SK-N-SH (cell line): ENCODE measurements at regions not wholly inside any gene's neighbourhood (a gene's known extent, or its start where the extent isn't known, plus 50 kb on each side); places are given as distances from the start of the nearest gene placed in this dataset.

Source experiments
- CTCF ChIA-PET: fragments of 300-600, 350-600 bp; formaldehyde crosslinking; extraction: SDS; loops from one replicate; lab custom pipeline; 2021; lab: Yijun Ruan, JAX
- POLR2A ChIA-PET: fragments of 350-600 bp; sonication (Branson Sonifier 250); formaldehyde crosslinking; extraction: SDS; loops from one replicate; lab custom pipeline; 2020; ENCODE audit warnings: antibody characterized with exemption, inconsistent platforms; lab: Yijun Ruan, JAX
- DNase-seq: peaks from one replicate; pipeline ENCODE4 v3.0.0; 2012
- H2AFZ ChIP-seq: fragments of 200-600 bp; sonication (generic); 2 replicates; pipeline ENCODE4 v1.8.1; 2016; ENCODE audit warnings: antibody characterized with exemption, mild to moderate bottlenecking, low read depth
- H3F3A ChIP-seq: fragments of 200-600 bp; sonication (generic); replicated peaks from 2 replicates; pipeline ENCODE3; 2016; ENCODE audit warnings: antibody characterized with exemption, mild to moderate bottlenecking; ENCODE audit not compliant: insufficient read depth
- H3K27ac ChIP-seq, 2 experiments: fragments of 200-500 bp in 1 of 2; fragments of 200-600 bp in 1 of 2; sonication (Bioruptor generic) in 1 of 2; sonication (generic), shearing (Covaris generic) in 1 of 2; 2 replicates each; pipeline versions ENCODE4 v1.5.1 to v1.6.1; 2014 to 2016; ENCODE audit warnings: low read depth in 2 of 2, inconsistent platforms in 1 of 2, low read length in 1 of 2, mild to moderate bottlenecking in 1 of 2, mixed read lengths in 1 of 2
- H3K27me3 ChIP-seq: fragments of 200-600 bp; sonication (generic), shearing (Covaris generic); 2 replicates; pipeline ENCODE4 v1.6.1; 2016; ENCODE audit warnings: mixed run types; ENCODE audit not compliant: insufficient read depth
- H3K36me3 ChIP-seq, 2 experiments: fragments of 200-500 bp in 1 of 2; fragments of 200-600 bp in 1 of 2; sonication (Bioruptor generic) in 1 of 2; sonication (generic) in 1 of 2; replicated peaks in 1 of 2; 2 replicates each; pipeline versions ENCODE3 to v1.5.1; 2014 to 2016; ENCODE audit warnings: low read length in 1 of 2, mild to moderate bottlenecking in 1 of 2; ENCODE audit not compliant: insufficient read depth in 2 of 2, control insufficient read depth in 1 of 2
- H3K4me1 ChIP-seq, 2 experiments: fragments of 200-500 bp in 1 of 2; fragments of 200-600 bp in 1 of 2; sonication (Bioruptor generic) in 1 of 2; sonication (generic), shearing (Covaris generic) in 1 of 2; 2 replicates each; pipeline versions ENCODE4 v1.5.1 to v1.6.1; 2014 to 2016; ENCODE audit warnings: low read depth in 1 of 2, low read length in 1 of 2, mixed run types in 1 of 2; ENCODE audit not compliant: insufficient read depth in 2 of 2, control insufficient read depth in 1 of 2
- H3K4me2 ChIP-seq: fragments of 200-600 bp; sonication (generic), shearing (Covaris generic); 2 replicates; pipeline ENCODE4 v1.6.1; 2017; ENCODE audit warnings: mixed run types
- H3K4me3 ChIP-seq, 2 experiments: fragments of 200-500 bp in 1 of 2; fragments of 200-600 bp in 1 of 2; sonication (Bioruptor generic) in 1 of 2; sonication (generic), shearing (Covaris generic) in 1 of 2; 2 replicates each; pipeline versions ENCODE4 v1.5.1 to v1.8.1; 2014 to 2016; ENCODE audit warnings: low read depth in 2 of 2, inconsistent platforms in 1 of 2, low read length in 1 of 2, mild to moderate bottlenecking in 1 of 2, mixed read lengths in 1 of 2, moderate library complexity in 1 of 2
- H3K79me2 ChIP-seq: fragments of 200-600 bp; sonication (generic); 2 replicates; pipeline ENCODE4 v1.8.1; 2017; ENCODE audit warnings: mild to moderate bottlenecking; ENCODE audit not compliant: insufficient read depth
- H3K9ac ChIP-seq: fragments of 200-600 bp; sonication (generic); 2 replicates; pipeline ENCODE4 v1.6.1; 2017; ENCODE audit warnings: mixed run types
- H3K9me2 ChIP-seq: fragments of 200-600 bp; sonication (generic); 2 replicates; pipeline ENCODE4 v1.6.1; 2017; ENCODE audit warnings: mixed run types
- H3K9me3 ChIP-seq: fragments of 200-600 bp; sonication (generic); 2 replicates; pipeline ENCODE4 v1.6.1; 2017; ENCODE audit warnings: mixed run types, mild to moderate bottlenecking, moderate library complexity
- H4K20me1 ChIP-seq: fragments of 200-600 bp; sonication (generic); 2 replicates; pipeline ENCODE4 v1.6.1; 2017; ENCODE audit warnings: mild to moderate bottlenecking, mixed run types; ENCODE audit not compliant: insufficient read depth
- ELF1 ChIP-seq: IDR thresholded peaks from 2 replicates; pipeline ENCODE4 v1.4.0; 2012
- FOXJ3 ChIP-seq: sonication (generic); formaldehyde crosslinking; IDR thresholded peaks from 2 replicates; pipeline ENCODE4 v1.5.1; 2020; ENCODE audit warnings: mild to moderate bottlenecking, missing genetic modification reagents
- FOXM1 ChIP-seq: IDR thresholded peaks from 2 replicates; pipeline ENCODE4 v1.4.0; 2012; ENCODE audit warnings: low read depth, mild to moderate bottlenecking
- GABPA ChIP-seq: IDR thresholded peaks from 2 replicates; pipeline ENCODE4 v1.4.0; 2012; ENCODE audit warnings: low read depth, mild to moderate bottlenecking
- IRF3 ChIP-seq: fragments of 150-350 bp; IDR thresholded peaks from 2 replicates; pipeline ENCODE4 v1.6.1; 2016; ENCODE audit warnings: mild to moderate bottlenecking, low read depth, low read length
- JUND ChIP-seq: IDR thresholded peaks from 2 replicates; pipeline ENCODE4 v1.4.0; 2012
- MXI1 ChIP-seq: IDR thresholded peaks from 2 replicates; pipeline ENCODE4 v1.6.1; 2012; ENCODE audit warnings: mild to moderate bottlenecking, low read depth, low read length, improper control_type of control experiment
- NFIC ChIP-seq: IDR thresholded peaks from 2 replicates; pipeline ENCODE4 v1.4.0; 2012; ENCODE audit warnings: borderline replicate concordance
- SIN3A ChIP-seq: IDR thresholded peaks from 2 replicates; pipeline ENCODE4 v1.6.1; 2012; ENCODE audit warnings: low read depth, mild to moderate bottlenecking, low read length, moderate library complexity, borderline replicate concordance
- SMC3 ChIP-seq: IDR thresholded peaks from 2 replicates; pipeline ENCODE4 v1.6.1; 2012; ENCODE audit warnings: low read depth, low read length, improper control_type of control experiment
- TCF12 ChIP-seq: IDR thresholded peaks from 2 replicates; pipeline ENCODE4 v1.4.0; 2012
- TEAD4 ChIP-seq: IDR thresholded peaks from 2 replicates; pipeline ENCODE4 v1.4.0; 2012; ENCODE audit warnings: mild to moderate bottlenecking, borderline replicate concordance; ENCODE audit not compliant: insufficient read depth
- USF2 ChIP-seq: fragments of 150-350 bp; IDR thresholded peaks from 2 replicates; pipeline ENCODE4 v1.6.1; 2017; ENCODE audit warnings: antibody characterized with exemption, low read length, low read depth, borderline replicate concordance
- YY1 ChIP-seq: IDR thresholded peaks from 2 replicates; pipeline ENCODE4 v1.4.0; 2012; ENCODE audit warnings: low read depth, mild to moderate bottlenecking
- WGBS: methylation state at CpG from one replicate; pipeline ENCODE4 v1.1.6; 2017; ENCODE audit warnings: low lambda C conversion rate; 5-methylcytosine and 5-hydroxymethylcytosine counted together
- TF ChIP-seq, protein P1 (sequence below): IDR thresholded peaks from 2 replicates; pipeline ENCODE4 v1.6.1; 2012; ENCODE audit warnings: mild to moderate bottlenecking, low read depth, low read length, moderate library complexity
- TF ChIP-seq, protein P2 (sequence below): IDR thresholded peaks from 2 replicates; pipeline ENCODE4 v1.4.0; 2012; ENCODE audit warnings: low read depth

GRCh38 chr4:166293556-166293955 is 420.5 kb downstream of the TLL1 start:
- H4K20me1 ChIP-seq: no peaks in the 10 kb centered on the region
- 0 out of 2 replicates have a peak overlapping the region, but pooled peaks have one; percentile 50 for H2AFZ ChIP-seq
- H3K9me2 ChIP-seq: no peaks in the 10 kb centered on the region
- H3K79me2 ChIP-seq: no peaks in the 10 kb centered on the region
- WGBS: 2% methylated on average over 2 of the region's 2 CpGs
- H3K9me3 ChIP-seq: no peaks in the 10 kb centered on the region
- no peak overlapping the region for H3K9ac ChIP-seq
- no peaks in the 10 kb centered on the region for H3K27me3 ChIP-seq
- H3K36me3 ChIP-seq: no peaks in the 10 kb centered on the region
- H3F3A ChIP-seq: no peaks in the 10 kb centered on the region
- DNase-seq: no peak
- no peak for TF ChIP-seq FOXJ3 (CRISPR knock-in tag)
- TF ChIP-seq SMC3: no peak
- TF ChIP-seq, protein P1, sequence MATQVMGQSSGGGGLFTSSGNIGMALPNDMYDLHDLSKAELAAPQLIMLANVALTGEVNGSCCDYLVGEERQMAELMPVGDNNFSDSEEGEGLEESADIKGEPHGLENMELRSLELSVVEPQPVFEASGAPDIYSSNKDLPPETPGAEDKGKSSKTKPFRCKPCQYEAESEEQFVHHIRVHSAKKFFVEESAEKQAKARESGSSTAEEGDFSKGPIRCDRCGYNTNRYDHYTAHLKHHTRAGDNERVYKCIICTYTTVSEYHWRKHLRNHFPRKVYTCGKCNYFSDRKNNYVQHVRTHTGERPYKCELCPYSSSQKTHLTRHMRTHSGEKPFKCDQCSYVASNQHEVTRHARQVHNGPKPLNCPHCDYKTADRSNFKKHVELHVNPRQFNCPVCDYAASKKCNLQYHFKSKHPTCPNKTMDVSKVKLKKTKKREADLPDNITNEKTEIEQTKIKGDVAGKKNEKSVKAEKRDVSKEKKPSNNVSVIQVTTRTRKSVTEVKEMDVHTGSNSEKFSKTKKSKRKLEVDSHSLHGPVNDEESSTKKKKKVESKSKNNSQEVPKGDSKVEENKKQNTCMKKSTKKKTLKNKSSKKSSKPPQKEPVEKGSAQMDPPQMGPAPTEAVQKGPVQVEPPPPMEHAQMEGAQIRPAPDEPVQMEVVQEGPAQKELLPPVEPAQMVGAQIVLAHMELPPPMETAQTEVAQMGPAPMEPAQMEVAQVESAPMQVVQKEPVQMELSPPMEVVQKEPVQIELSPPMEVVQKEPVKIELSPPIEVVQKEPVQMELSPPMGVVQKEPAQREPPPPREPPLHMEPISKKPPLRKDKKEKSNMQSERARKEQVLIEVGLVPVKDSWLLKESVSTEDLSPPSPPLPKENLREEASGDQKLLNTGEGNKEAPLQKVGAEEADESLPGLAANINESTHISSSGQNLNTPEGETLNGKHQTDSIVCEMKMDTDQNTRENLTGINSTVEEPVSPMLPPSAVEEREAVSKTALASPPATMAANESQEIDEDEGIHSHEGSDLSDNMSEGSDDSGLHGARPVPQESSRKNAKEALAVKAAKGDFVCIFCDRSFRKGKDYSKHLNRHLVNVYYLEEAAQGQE: no peak
- TF ChIP-seq ELF1: no peak
- 0 out of 2 replicates have a peak, but pooled peaks have one; percentile 6 for TF ChIP-seq JUND
- no peak for TF ChIP-seq USF2
- TF ChIP-seq, all 33 proteins: peak for 1
- CTCF ChIA-PET: no interaction called here
- Histone ChIP-seq H3K4me2 (no peak overlapping the region), H3K27ac (no peak overlapping the region), H3K4me3 (no peak overlapping the region), H3K4me1 (no peaks in the 10 kb centered on the region)
- POLR2A ChIA-PET: no interaction called here

- Histone ChIP-seq H3K4me3 (no peak overlapping the region), H3K4me1 (no peaks in the 10 kb centered on the region), H3K79me2 (no peaks in the 10 kb centered on the region), H3K9me3 (no peaks in the 10 kb centered on the region; the same call in 1 of the 2 replicates), H2AFZ (no peak overlapping the region), H3K4me2 (no peak overlapping the region), H3K9me2 (no peaks in the 10 kb centered on the region), H3F3A (no peaks in the 10 kb centered on the region), H3K27ac (no peak overlapping the region), H3K9ac (no peak overlapping the region), H3K36me3 (peaks cover 0 to 3% of the 10 kb centered on the region in 2 experiments), H3K27me3 (no peaks in the 10 kb centered on the region), H4K20me1 (no peaks in the 10 kb centered on the region)
- no peak for DNase-seq
- CTCF ChIA-PET: no interaction called here
- POLR2A ChIA-PET: no interaction called here
- WGBS: 55% methylated on average over 6 of the region's 6 CpGs
- no peak for TF ChIP-seq TCF12
- no peak for TF ChIP-seq GABPA
- TF ChIP-seq TEAD4: no peak
- TF ChIP-seq, protein P2, sequence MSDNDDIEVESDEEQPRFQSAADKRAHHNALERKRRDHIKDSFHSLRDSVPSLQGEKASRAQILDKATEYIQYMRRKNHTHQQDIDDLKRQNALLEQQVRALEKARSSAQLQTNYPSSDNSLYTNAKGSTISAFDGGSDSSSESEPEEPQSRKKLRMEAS: no peak
- TF ChIP-seq IRF3: no peak
- TF ChIP-seq FOXM1: no peak
- no peak for TF ChIP-seq YY1
- TF ChIP-seq USF2: no peak
- no peak for TF ChIP-seq NFIC
- no peak for TF ChIP-seq MXI1
- no peak for TF ChIP-seq SIN3A
- no peak for TF ChIP-seq FOXJ3 (CRISPR knock-in tag)
- TF ChIP-seq, protein P1: no peak
These were observed 428.2 kb downstream of the TLL1 start for GRCh38 chr4:166301266-166301665.
